ENCODE measurements at regions not wholly inside any gene's neighbourhood (a gene's known extent, or its start where the extent isn't known, plus 50 kb on each side); places are given as distances from the start of the nearest gene placed in this dataset.
"Not testable (repeated sequence)": the region's sequence is repeated elsewhere in the genome, so short reads cannot be mapped to it uniquely, and the experiment has no call there.

DNA sequence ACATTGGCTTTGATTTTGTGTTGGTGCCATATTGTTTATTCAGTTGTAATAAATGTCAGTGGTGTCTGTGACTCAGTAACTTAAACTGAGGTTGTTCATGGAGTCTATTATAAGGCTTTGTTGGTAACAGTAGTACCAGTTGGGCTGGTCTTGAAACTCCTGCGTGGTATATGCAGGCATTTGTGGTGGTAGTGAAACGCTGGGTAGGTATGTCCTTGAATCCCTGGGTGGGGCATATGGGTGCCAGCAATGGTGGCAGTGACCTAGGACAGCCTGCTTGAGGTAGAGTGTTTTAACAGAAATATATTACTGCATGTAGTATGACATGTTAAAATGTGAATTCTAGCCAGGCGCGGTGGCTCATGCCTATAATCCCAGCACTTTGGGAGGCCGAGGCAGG, 1058.5 kb upstream of the SEMA6A start:
- no peak for DNase-seq (ENCODE audit: low read depth)

DNA sequence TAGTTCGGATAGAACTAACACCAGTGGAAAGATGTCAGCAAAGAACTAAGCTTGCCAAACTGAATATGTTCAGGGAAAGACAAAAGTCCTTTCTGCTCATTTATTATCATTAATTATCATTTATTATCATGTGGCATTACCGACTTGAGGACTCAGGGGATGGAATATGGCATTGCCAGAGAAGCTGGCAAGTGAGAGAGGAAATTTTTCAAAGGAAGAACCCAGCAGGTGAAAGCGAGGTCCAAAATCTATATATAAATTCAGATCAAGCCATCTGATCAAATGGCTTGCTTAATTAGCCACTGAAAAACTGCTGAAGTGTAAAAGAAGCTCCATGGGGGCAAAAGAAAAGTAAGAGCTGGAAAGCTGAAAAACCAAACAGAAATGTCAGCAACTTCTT, 1049.6 kb upstream of the SEMA6A start:
- no peak for DNase-seq (ENCODE audit: low read depth)

DNA sequence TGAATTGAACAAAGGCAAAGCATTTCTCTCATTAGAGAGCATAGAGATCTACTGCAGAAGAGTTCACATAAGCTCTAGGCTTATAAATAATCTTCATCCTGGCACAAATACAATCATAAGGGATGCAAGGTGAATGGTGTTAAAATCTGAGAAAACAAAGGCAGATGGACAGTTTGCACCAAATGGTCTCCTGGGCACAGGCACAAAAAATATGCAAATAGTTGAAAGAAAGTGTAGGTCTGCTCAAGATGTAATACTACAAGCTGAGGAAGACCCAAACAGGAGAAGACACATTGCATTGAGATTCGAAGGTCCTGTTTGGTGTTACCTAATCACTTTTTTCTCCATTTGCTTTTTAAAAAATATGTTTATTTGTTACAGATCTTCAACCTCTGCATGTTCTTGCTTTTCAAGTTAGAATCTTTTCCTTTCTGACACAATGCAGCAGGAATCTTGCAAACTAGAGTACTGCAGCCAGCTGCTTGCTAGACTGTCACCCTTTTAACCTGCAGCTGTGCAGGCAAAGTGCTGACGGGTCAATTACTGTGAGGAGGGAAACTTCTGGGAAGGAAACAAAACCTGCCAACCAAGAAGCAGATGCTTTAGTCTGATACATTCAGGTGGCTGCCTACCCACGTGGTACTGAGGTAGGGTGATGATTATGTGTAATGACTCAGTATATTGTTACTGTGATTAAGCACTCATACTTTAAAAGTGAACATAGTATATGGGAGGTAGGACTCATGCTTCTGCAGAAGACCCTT, 1048.6 kb upstream of the SEMA6A start:
- peak; percentile 47 for DNase-seq (ENCODE audit: low read depth)

DNA sequence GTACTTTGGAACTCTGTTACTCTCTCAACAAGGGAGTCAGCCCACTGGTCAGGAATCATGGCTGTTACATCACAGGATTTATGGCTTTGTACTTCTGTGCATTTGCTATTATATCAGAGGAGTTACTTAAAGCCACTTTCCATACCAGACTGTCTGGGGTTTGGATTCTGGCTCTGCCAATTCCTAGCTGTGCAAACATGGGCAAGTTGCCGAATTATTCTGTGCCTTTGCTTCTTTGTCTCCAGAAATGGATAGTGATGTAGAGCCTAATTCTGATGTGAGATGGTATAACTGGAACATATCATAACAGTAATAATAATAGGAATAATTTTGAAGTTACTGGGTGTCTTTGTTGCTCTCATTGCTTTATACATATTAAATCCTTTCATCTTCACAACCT, 1047.3 kb upstream of the SEMA6A start:
- DNase-seq (ENCODE audit: low read depth), result no peak

DNA sequence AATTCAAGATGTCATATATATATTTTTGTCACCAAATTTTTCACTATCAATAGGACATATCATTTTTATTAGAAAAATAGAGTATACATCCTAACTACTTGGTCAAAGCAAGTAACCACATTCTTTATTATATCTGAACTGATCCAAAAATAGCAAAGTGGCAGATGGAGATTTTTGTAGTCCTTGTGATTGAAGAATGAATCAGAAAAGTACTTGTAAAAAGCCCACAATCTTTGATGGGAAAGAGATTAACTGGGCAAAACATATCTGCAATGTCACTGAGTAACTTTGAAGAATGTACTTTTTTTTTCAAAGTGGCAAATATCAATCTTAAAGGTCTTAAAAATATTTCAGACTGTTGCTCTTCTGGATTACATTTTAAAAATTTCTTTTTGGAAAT, 1040.6 kb upstream of the SEMA6A start:
- DNase-seq (ENCODE audit: low read depth), result no peak

DNA sequence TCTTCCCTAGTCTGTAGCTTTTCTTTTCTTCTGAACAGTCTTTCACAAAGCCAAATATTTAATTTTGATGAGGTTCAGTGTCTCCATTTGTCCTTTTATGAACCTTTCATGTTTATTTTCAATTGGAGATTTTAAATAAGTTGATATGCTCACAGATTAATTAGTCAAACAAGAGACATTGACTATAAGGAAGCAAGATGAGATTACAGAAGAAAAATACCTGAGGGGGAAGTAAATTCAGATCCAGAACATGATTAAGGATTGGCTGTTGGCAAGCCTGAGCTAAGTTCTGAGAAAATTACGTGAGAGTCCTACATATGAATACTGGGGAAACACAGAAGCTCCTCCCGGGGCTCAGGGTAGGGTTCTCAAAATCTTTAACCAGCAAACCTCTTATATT, 1039.8 kb upstream of the SEMA6A start:
- no peak for DNase-seq (ENCODE audit: low read depth)

DNA sequence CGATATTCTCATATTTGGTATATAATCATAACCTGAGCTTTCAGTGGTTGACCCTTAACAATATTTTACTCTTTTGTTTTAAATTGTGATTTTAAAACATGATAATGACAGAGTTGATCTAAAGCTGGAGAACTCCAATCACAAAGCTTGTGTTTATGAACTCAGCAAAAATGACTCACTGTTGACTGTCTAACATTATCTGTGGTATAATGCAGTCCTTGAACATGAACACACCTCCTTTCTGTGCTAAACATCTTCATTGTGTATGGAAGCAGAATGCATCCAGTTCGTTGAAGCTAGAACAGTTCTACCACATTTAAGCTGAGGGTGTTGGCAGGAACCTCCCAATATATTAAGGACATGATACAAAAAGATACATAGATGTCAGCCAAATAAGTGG, 1030.2 kb upstream of the SEMA6A start:
- DNase-seq (ENCODE audit: low read depth), result no peak

DNA sequence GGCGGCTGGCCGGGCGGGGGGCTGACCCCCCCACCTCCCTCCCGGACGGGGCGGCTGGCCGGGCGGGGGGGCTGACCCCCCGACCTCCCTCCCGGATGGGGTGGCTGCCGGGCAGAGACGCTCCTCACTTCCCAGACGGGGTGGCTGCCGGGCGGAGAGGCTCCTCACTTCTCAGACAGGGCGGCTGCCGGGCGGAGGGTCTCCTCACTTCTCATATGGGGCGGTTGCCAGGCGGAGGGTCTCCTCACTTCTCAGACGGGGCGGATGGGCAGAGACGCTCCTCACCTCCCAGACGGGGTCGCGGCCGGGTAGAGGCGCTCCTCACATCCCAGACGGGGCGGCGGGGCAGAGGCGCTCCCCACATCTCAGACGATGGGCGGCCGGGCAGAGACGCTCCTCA, 1025.2 kb upstream of the SEMA6A start:
- not testable (repeated sequence) for DNase-seq (ENCODE audit: low read depth)

DNA sequence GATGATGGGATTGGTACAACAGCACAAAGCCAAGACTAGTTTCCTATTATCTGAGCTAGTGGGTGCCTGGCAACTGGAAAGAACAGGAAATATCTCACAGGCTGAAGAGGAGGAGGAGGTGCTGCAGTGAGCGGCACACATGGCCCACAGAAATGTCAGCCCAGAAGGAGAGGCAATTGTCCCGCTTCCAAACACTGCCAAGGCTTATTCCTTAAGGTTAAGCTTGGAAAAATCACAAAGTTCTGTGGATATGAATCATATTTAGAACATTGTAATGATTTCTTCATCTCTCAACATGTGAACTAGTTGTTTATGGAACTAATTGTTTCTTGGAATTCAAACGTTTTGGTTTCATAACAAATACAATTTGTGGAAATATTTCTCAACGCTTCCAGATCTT, 1019.5 kb upstream of the SEMA6A start:
- no peak for DNase-seq (ENCODE audit: low read depth)

DNA sequence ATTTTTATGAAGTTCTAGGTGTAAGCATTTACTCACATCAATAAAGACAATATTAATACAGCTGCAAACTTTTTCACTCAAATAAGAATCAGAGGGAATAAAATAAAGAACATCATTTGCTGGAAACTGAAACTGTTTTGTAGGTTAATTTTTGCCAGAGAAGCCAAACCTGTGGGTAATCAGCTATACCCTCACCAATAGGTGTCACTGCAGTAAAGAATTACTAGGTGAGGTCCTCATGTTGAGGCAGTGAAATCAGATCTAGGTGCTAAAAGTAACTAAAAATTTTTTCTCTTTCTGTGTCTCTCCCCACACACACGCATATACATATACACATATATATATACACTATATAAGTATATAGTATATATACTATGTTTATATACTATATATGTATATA, 1016.3 kb upstream of the SEMA6A start:
- no peak for DNase-seq (ENCODE audit: low read depth)

DNA sequence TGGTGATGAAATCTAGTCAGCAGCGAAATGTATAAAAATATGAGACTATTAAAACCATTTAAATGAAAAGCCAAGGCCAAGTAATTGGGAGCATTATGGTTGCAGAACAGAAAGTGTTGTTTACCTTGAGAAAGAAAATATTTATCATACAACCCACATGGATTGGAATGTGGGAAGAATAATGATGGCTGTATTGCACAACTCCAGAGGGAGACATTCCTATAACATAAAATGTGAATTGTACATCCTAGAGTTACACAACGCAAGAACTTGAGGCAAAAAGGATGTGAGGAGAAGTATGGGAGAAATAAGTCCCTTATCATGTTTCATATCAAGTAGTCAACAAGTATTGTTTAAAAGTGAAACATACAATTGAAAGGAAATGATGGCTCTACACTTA, 1014.0 kb upstream of the SEMA6A start:
- no peak for DNase-seq (ENCODE audit: low read depth)

DNA sequence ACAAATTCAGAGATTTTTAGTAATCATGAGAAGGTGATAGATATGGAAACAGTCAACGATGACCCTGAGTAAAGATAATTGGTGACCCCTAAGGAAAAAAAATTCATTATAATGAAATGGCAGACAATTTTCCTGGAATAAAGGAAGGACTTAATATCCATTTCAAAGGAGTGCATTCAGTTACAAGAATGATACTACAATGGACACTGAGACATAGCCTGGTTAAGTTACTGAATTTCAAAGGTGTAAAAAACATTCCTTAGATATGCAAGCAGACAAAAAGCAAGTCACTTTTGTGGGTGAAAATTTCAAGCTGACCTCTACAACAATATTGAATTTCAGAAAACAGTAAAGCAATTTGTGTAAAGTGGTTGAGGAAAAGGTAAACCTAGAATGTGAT, 1012.5 kb upstream of the SEMA6A start:
- DNase-seq (ENCODE audit: low read depth), result no peak

DNA sequence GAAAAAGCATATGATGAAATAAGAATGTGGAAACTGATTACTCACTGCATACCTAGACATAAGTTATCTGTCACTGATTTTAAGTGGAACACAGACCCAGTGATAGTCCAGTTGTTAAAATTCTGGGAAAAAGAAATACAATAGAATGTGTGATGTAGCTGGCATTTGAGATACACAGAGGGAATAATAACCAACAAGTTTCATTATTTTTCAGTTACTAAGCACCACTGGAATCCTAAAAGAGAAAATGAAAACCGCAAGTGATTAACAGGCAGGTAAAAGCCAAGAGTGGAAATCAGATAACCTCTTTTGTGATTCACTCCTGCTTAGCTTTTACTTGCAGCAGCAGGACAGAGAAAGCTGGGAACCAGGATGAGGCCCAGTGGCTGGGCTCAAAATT, 994.0 kb upstream of the SEMA6A start:
- DNase-seq (ENCODE audit: low read depth), result no peak

DNA sequence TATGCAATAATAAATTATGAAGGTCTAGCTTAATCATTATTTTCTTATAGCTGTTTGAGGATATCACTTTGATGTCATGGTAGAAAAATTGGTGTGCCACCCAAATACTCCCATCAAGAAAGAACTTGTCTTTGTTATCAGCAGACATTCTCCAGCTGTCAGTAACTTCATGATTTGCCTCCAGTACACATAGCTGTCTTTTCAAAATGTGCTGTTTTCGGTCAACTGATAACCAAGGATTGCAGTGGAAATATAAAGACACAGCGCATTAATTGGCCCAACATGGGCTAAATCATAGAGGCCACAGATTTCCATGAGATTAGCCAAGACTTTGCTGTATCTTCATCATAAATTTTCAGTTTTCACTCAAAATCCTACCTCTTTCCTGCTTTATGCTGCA, 993.5 kb upstream of the SEMA6A start:
- no peak for DNase-seq (ENCODE audit: low read depth)

DNA sequence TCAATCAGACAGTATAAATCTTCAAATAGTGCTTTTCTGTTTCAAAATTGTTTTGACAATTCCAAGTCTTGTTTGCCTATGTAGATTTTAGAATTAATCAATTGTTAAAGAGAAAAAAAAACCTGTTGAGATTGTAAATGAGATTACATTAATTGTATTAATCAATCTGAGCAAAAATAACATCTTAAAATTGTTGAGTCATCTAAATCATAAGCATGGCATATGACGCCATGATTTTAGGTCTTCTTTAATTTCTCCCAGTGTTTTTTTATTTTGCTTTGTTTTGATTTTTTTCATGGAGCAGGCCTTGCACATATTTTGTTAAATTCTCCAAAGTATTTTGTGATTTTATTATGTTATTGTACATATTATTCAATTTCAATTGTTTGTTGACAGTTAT, 988.0 kb upstream of the SEMA6A start:
- no peak for DNase-seq (ENCODE audit: low read depth)

DNA sequence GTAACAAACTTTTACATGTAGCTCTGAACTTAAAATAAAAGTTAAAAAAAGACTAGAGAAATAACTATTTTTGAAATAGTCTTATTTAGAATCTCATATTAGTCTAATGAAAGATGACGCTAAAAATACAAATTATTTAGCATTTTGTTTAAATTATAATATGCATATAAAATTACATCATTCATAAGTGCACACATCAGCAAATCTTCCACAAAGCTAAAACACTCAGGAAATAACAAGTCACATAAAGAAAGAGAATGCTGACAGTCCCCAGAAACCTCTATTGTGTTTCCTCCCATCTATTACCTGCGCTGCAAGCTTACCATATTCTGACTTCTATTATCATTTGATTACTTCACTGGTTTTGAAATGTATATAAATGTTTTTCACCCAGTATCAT, 986.9 kb upstream of the SEMA6A start:
- DNase-seq (ENCODE audit: low read depth), result no peak

DNA sequence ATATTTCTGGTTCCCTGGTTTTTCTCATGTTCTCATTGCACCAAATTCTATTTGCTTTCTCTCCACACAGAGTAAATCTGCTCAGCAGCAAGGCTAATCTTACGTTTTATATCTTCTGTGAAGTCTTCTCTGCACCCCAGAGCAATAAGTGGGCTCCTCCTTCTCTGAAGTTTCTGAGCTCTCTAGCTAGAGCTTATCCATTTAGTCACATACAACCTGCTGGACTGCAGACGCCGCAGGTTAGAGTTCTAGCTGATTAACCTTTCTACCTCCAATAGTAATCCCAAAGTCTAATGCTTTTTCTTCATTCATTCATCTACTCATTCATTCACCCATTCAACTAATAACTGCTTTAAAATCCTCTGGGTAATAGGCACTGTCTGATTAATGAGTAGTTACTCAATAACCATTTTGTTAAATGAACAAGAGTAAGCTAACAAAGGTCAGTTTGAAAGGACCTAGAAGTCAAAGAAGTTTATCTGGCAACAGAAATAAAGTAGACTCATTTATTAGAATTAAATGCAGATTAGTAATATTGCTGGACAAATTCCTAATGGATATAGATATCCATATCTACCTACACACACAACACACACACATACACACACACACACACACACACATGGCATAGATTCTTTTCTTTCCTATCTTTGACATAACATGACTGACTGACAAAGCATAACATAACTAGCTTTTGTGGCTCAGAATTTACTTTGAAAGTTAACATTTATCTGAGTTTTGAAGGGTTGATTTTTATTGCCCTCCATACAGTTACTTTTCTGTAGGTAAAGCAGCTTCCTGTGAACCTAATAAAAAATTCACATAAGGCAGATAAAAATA, 984.6 kb upstream of the SEMA6A start:
- no peak for DNase-seq (ENCODE audit: low read depth)

DNA sequence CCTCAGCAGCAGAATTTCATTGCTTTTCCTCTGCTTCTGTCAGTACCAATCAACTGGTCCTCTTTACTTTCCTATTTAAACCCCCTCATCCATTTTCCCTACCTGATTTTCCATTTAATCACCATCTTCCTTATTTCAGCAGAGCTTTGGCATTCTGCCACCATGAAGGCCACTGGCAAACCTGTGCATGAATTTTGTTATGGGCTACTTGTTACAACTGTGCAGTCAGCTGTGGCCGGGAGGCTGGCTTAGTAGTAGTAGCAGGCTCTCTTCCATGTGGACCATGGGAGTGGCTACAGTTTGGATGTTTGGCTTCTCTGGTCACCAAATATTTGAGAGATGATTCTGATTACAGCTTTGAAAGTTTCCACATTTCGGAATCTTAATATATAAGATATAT, 976.6 kb upstream of the SEMA6A start:
- DNase-seq (ENCODE audit: low read depth), result no peak

DNA sequence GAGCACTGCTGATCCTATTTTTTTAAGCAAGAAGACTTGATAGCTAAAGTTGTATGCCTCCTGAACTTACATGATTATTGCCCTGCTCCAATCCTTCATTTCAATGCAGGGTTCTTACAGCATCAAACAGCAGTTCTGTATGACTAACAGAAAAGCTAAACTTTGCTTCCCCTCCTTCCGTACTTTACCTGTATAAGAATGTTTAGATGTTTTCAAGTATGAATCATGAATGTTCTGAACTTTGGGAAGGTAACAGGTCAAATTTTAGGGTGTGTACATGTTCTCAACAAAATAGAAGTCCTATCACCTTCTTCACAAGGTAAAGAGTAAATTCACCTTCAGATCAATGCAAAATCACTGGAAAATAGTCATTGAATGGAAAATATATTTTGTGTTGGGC, 972.6 kb upstream of the SEMA6A start:
- no peak for DNase-seq (ENCODE audit: low read depth)

DNA sequence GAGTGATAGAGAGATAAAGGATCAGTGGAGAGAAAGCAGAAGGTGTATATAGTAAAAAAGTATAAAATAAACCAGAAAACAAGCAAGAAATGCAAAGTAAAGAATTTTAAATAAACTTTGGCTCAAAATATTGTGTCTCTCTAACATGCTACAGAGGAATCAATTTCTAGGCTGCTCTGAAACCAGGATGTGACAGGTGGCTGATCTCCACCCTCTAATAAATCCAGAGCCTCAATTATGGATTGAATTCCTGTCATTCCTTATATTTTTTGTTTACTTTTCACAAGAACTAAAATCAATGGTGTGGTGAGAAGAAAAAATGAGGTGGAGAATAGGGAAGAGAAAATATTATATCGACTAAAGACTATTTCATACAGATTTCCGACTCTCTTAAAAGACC, 965.1 kb upstream of the SEMA6A start:
- no peak for DNase-seq (ENCODE audit: low read depth)

DNA sequence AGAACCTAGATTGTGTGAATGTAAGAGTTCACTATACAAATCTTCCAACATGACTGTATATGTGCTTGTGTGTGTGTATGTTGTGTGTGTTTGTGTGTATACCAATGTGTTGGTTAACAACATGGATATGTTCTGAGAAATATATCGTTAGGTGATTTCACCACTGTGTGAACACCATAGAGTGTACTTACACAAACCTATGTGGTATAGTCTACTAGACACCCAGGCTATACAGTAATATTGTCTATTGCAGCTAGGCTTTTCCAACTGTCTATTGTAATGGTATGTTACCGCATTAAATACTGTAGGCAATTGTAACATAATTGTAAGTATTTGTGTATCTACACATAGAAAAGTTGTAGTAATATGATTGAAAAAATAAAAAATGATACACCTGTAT, 959.2 kb upstream of the SEMA6A start:
- DNase-seq (ENCODE audit: low read depth), result no peak

DNA sequence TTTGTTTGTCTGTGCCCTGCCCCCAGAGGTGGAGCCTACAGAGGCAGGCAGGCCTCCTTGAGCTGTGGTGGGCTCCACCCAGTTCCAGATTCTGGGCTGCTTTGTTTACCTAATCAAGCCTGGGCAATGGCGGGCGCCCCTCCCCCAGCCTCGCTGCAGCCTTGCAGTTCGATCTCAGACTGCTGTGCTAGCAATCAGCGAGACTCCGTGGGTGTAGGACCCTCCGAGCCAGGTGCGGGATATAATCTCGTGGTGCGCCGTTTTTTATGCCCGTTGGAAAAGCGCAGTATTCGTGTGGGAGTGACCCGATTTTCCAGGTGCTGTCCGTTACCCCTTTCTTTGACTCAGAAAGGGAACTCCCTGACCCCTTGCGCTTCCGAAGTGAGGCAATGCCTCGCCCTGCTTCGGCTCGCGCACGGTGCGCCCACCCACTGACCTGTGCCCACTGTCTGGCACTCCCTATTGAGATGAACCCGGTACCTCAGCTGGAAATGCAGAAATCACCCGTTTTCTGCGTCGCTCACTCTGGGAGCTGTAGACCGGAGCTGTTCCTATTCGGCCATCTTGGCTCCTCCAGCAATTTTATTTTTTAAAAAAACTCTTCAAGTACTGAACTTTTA, 958.5 kb upstream of the SEMA6A start:
- DNase-seq (ENCODE audit: low read depth), result not testable (repeated sequence)

DNA sequence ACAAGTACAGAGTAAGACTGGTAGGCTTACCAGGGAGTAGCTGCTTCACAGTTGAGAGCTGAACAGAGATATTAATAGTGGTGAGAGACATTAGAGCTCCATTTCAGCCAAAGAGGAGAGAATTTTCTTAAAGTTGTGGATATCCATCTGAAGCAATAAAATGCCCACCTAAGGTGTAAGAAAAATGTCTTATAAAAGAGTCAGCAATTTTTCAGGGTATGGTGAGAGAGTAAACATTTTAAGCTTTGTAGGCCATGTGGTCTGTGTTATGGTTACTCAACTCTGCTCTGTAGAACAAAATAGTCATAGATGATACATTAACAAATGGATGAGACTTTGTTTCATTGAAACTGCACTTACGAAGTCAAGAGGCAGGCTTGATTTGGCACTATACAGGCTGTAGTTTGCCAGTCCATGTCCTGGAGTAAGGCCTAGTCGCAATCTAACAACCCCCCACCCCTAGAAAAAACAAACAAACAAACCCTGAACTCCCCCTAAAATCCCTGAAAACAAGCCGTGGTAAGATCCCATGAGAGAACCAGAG, 945.4 kb upstream of the SEMA6A start:
- DNase-seq (ENCODE audit: low read depth), result no peak
